HepG2 (cell line): ENCODE measurements at regions not wholly inside any gene's neighbourhood (a gene's known extent, or its start where the extent isn't known, plus 50 kb on each side); places are given as distances from the start of the nearest gene placed in this dataset.

Experiments used
- ATAC-seq: fragments of 200-7000 bp; cut with Tn5 transposase; 3 replicates; pipeline ENCODE4 v1.9.1; 2020; ENCODE audit warnings: mild to moderate bottlenecking, moderate library complexity
- BruUV-seq: library from RNA; stranded (reverse); fragments of 400-500 nt; replicated peaks from 2 replicates; lab custom pipeline; 2021; lab: Mats Ljungman, UMichigan
- CTCF ChIA-PET: fragments of 300-600 bp; formaldehyde crosslinking; extraction: SDS; loops from one replicate; lab custom pipeline; 2021; ENCODE audit warnings: low total read pairs, inconsistent platforms, low intra/inter-chr PET ratio; lab: Yijun Ruan, JAX
- POLR2A ChIA-PET: fragments of 350-600 bp; sonication (Branson Sonifier 250); formaldehyde crosslinking; loops from one replicate; lab custom pipeline; 2020; ENCODE audit warnings: antibody characterized with exemption, inconsistent platforms; lab: Yijun Ruan, JAX
- DNase-seq: peaks from one replicate; pipeline ENCODE4 v3.0.0-alpha.2; 2015; ENCODE audit warnings: low spot score
- FAIRE-seq: peaks from 3 replicates; lab custom pipeline; 2011; peaks lifted over from hg19 to GRCh38; lab: Jason Lieb, UNC
- H2AFZ ChIP-seq: one replicate; pipeline ENCODE4 v1.6.1; 2011; ENCODE audit warnings: low read length, inconsistent platforms
- H3K27ac ChIP-seq: fragments of 300-600 bp; 3 replicates; pipeline ENCODE4 v1.8.0; 2011; ENCODE audit warnings: mixed run types, mild to moderate bottlenecking, mixed read lengths, low read length, inconsistent platforms; ENCODE audit not compliant: insufficient read depth; ENCODE audit errors: extremely low read length
- H3K27me3 ChIP-seq, 2 experiments: fragments of 200-600 bp in 1 of 2; 2 replicates in 1 of 2; 3 replicates in 1 of 2; pipeline versions ENCODE4 v1.6.0 to v1.8.0; 2011; ENCODE audit warnings: low read length in 2 of 2, mild to moderate bottlenecking in 2 of 2, moderate library complexity in 2 of 2, inconsistent platforms in 1 of 2; ENCODE audit not compliant: insufficient read depth in 2 of 2, control insufficient read depth in 1 of 2
- H3K36me3 ChIP-seq, 2 experiments: fragments of 200-600 bp in 1 of 2; replicated peaks in 1 of 2; 2 replicates in 1 of 2; 3 replicates in 1 of 2; pipeline versions ENCODE4 v1.5.1 to v1.8.0; 2011; ENCODE audit warnings: low read length in 2 of 2, inconsistent platforms in 1 of 2; ENCODE audit not compliant: insufficient read depth in 2 of 2, control insufficient read depth in 1 of 2
- H3K4me1 ChIP-seq: 2 replicates; pipeline ENCODE4 v1.5.1; 2012; ENCODE audit warnings: low read length, inconsistent platforms; ENCODE audit not compliant: insufficient read depth
- H3K4me2 ChIP-seq: 2 replicates; pipeline ENCODE4 v1.6.0; 2011; ENCODE audit warnings: low read depth, low read length, inconsistent platforms
- H3K4me3 ChIP-seq, 3 experiments: fragments of 200-600 bp in 1 of 3; sonication (generic), shearing (Covaris generic) in 1 of 3; replicated peaks in 1 of 3; 2 replicates each; pipeline ENCODE4 v1.5.1; 2011 to 2016; ENCODE audit warnings: low read length in 3 of 3, inconsistent platforms in 2 of 3, low read depth in 2 of 3, mild to moderate bottlenecking in 2 of 3, control low read depth in 1 of 3, mixed read lengths in 1 of 3; ENCODE audit not compliant: insufficient read depth in 1 of 3
- H3K79me2 ChIP-seq: one replicate; pipeline ENCODE4 v1.6.1; 2011; ENCODE audit warnings: low read length, inconsistent platforms; ENCODE audit not compliant: insufficient read depth
- H3K9ac ChIP-seq: 2 replicates; pipeline ENCODE4 v1.6.0; 2011; ENCODE audit warnings: mild to moderate bottlenecking, low read depth, low read length, inconsistent platforms; ENCODE audit not compliant: insufficient read depth
- H3K9me3 ChIP-seq: 2 replicates; pipeline ENCODE4 v1.5.1; 2012; ENCODE audit warnings: mild to moderate bottlenecking, low read length
- H4K20me1 ChIP-seq: 2 replicates; pipeline ENCODE4 v1.6.0; 2011; ENCODE audit warnings: inconsistent platforms, mild to moderate bottlenecking, low read length, moderate library complexity; ENCODE audit not compliant: insufficient read depth
- HOXA9 ChIP-seq: sonication (generic); formaldehyde crosslinking; IDR thresholded peaks from 2 replicates; pipeline ENCODE4 v1.8.1; 2022; ENCODE audit warnings: missing genetic modification reagents, mild to moderate bottlenecking, moderate library complexity, borderline replicate concordance
- JUN ChIP-seq: sonication (generic); formaldehyde crosslinking; IDR thresholded peaks from 2 replicates; pipeline ENCODE4 v1.4.0; 2020; ENCODE audit warnings: mild to moderate bottlenecking, missing genetic modification reagents
- MAF1 ChIP-seq: sonication (generic); formaldehyde crosslinking; IDR thresholded peaks from 2 replicates; pipeline ENCODE4 v1.5.0; 2020; ENCODE audit warnings: missing genetic modification reagents, borderline replicate concordance
- MTF1 ChIP-seq: sonication (generic); formaldehyde crosslinking; IDR thresholded peaks from 2 replicates; pipeline ENCODE4 v1.5.0; 2020; ENCODE audit warnings: missing genetic modification reagents
- PRPF4 ChIP-seq: fragments of 200-400 bp; formaldehyde crosslinking; IDR thresholded peaks from 2 replicates; pipeline ENCODE4 v1.6.1; 2016; ENCODE audit warnings: low read length, low read depth; ENCODE audit not compliant: poor library complexity, severe bottlenecking
- SIN3B ChIP-seq: fragments of 150-350 bp; IDR thresholded peaks from 2 replicates; pipeline ENCODE4 v1.6.1; 2014; ENCODE audit warnings: low read length
- WIZ ChIP-seq: sonication (generic); formaldehyde crosslinking; IDR thresholded peaks from 2 replicates; pipeline ENCODE4 v1.5.1; 2020; ENCODE audit warnings: mild to moderate bottlenecking, missing genetic modification reagents
- XRCC5 ChIP-seq: fragments of 200-400 bp; formaldehyde crosslinking; optimal IDR thresholded peaks from 2 replicates; pipeline ENCODE3; 2017; ENCODE audit warnings: mild to moderate bottlenecking, low read length
- ZNF230 ChIP-seq: sonication (generic); formaldehyde crosslinking; IDR thresholded peaks from 2 replicates; pipeline ENCODE4 v1.4.0; 2020; ENCODE audit warnings: mild to moderate bottlenecking, missing genetic modification reagents
- ZNF343 ChIP-seq: sonication (generic); formaldehyde crosslinking; IDR thresholded peaks from 2 replicates; pipeline ENCODE4 v1.4.0; 2020; ENCODE audit warnings: mild to moderate bottlenecking, missing genetic modification reagents
- ZNF644 ChIP-seq: IDR thresholded peaks from 2 replicates; pipeline ENCODE4 v1.6.1; 2016; ENCODE audit warnings: low read depth
- ZNF766 ChIP-seq: sonication (generic); formaldehyde crosslinking; IDR thresholded peaks from 2 replicates; pipeline ENCODE4 v1.5.0; 2020; ENCODE audit warnings: missing genetic modification reagents, borderline replicate concordance
- ZNF879 ChIP-seq: sonication (generic); formaldehyde crosslinking; IDR thresholded peaks from 2 replicates; pipeline ENCODE4 v1.8.1; 2023; ENCODE audit warnings: missing genetic modification reagents
- ZSCAN30 ChIP-seq: sonication (generic); formaldehyde crosslinking; IDR thresholded peaks from 2 replicates; pipeline ENCODE4 v1.5.0; 2020; ENCODE audit warnings: mild to moderate bottlenecking, missing genetic modification reagents
- WGBS: methylation state at CpG from one replicate; pipeline ENCODE4 v1.1.6; 2017; ENCODE audit warnings: low lambda C conversion rate; 5-methylcytosine and 5-hydroxymethylcytosine counted together
- in situ Hi-C: cut with HindIII; loops from 2 replicates; pipeline ENCODE4 v1.10.0; 2017; ENCODE audit warnings: low pct_unique_long_range_greater_than_20kb; ENCODE audit not compliant: extremely low pct_ligation_motif_present
- intact Hi-C: fragments of 100-400 bp; cut with micrococcal nuclease; formaldehyde crosslinking; loops from one replicate; pipeline ENCODE4 v1.10.0; 2022; ENCODE audit not compliant: unreplicated experiment
- TF ChIP-seq, protein P1 (sequence below): sonication (generic); formaldehyde crosslinking; IDR thresholded peaks from 2 replicates; pipeline ENCODE4 v1.8.1; 2023; ENCODE audit warnings: missing genetic modification reagents, inconsistent platforms, borderline replicate concordance
- TF ChIP-seq, protein P2 (sequence below), 2 experiments: sonication (generic) in 1 of 2; formaldehyde crosslinking in 1 of 2; IDR thresholded peaks; 2 replicates each; pipeline versions ENCODE4 v1.5.1 to v1.6.1; 2011 to 2020; ENCODE audit warnings: borderline replicate concordance in 1 of 2, low read depth in 1 of 2, low read length in 1 of 2, mild to moderate bottlenecking in 1 of 2, missing genetic modification reagents in 1 of 2, moderate library complexity in 1 of 2
- TF ChIP-seq, protein P3 (sequence below): sonication (generic); formaldehyde crosslinking; IDR thresholded peaks from 2 replicates; pipeline ENCODE4 v1.4.0; 2020; ENCODE audit warnings: missing genetic modification reagents

DNA sequence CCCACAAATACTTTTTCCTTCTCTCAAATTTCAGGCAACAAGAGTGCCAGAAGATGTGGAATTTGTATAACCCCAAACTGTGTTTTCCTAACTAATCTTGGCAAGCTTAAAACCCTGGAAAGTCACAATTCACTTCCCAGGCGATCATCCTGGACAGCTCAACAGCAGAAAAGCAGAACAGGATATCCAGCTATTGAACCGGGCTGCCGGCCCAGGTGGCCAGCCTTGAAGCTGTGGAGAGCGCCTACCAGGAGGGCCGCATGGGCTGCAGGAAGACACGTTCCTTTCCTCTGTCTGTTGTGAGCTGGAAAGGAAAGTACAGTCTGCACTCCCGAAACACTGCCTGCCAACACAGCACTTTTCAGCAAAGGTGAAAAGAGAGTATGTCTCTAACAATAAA lies 719.7 kb upstream of the MARCKS start:
- no peak overlapping the region for H3K9ac ChIP-seq
- no peaks in the 10 kb centered on the region for H3K9me3 ChIP-seq
- H3K79me2 ChIP-seq, result no peaks in the 10 kb centered on the region
- FAIRE-seq (no peak), ATAC-seq (peak; percentile 70), DNase-seq (no peak)
- no peaks in the 10 kb centered on the region for H3K4me1 ChIP-seq
- H2AFZ ChIP-seq, result no peak overlapping the region
- no peak overlapping the region for H3K4me2 ChIP-seq
- TF ChIP-seq, protein P1, sequence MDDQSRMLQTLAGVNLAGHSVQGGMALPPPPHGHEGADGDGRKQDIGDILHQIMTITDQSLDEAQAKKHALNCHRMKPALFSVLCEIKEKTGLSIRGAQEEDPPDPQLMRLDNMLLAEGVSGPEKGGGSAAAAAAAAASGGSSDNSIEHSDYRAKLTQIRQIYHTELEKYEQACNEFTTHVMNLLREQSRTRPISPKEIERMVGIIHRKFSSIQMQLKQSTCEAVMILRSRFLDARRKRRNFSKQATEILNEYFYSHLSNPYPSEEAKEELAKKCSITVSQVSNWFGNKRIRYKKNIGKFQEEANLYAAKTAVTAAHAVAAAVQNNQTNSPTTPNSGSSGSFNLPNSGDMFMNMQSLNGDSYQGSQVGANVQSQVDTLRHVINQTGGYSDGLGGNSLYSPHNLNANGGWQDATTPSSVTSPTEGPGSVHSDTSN (CRISPR knock-in tag), result no peak
- TF ChIP-seq ZNF230 (CRISPR knock-in tag) (no peak), PRPF4 (no peak), ZNF879 (no peak), MTF1 (no peak), WIZ (CRISPR knock-in tag) (no peak), ZSCAN30 (CRISPR knock-in tag) (no peak), MAF1 (CRISPR knock-in tag) (no peak), HOXA9 (CRISPR knock-in tag) (no peak), ZNF343 (no peak), JUN (CRISPR knock-in tag) (no peak), XRCC5 (no peak), SIN3B (no peak), ZNF644 (no peak), ZNF766 (CRISPR knock-in tag) (no peak)
- TF ChIP-seq, protein P2, sequence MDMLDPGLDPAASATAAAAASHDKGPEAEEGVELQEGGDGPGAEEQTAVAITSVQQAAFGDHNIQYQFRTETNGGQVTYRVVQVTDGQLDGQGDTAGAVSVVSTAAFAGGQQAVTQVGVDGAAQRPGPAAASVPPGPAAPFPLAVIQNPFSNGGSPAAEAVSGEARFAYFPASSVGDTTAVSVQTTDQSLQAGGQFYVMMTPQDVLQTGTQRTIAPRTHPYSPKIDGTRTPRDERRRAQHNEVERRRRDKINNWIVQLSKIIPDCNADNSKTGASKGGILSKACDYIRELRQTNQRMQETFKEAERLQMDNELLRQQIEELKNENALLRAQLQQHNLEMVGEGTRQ (IDR thresholded peaks at IDR 0.05; ENCODE audit: low read depth, low read length), result no peak
- TF ChIP-seq, protein P2 (CRISPR knock-in tag; IDR thresholded peaks at IDR 0.05; ENCODE audit: borderline replicate concordance), result no peak
- TF ChIP-seq, protein P3, sequence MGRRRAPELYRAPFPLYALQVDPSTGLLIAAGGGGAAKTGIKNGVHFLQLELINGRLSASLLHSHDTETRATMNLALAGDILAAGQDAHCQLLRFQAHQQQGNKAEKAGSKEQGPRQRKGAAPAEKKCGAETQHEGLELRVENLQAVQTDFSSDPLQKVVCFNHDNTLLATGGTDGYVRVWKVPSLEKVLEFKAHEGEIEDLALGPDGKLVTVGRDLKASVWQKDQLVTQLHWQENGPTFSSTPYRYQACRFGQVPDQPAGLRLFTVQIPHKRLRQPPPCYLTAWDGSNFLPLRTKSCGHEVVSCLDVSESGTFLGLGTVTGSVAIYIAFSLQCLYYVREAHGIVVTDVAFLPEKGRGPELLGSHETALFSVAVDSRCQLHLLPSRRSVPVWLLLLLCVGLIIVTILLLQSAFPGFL (CRISPR knock-in tag), result no peak
- H3K27ac ChIP-seq, result no peak overlapping the region
- intact Hi-C loops (no loop called here), in situ Hi-C loops (no loop called here)
- ChIA-PET CTCF (no interaction called here), POLR2A (no interaction called here)
- H3K36me3 ChIP-seq, result no peaks in the 10 kb centered on the region
- no TSS peak for BruUV-seq
- no peak overlapping the region for H3K4me3 ChIP-seq
- no peaks in the 10 kb centered on the region for H4K20me1 ChIP-seq
- 18% methylated on average over 7 of the region's 7 CpGs for whole genome bisulfite sequencing
- no peaks in the 10 kb centered on the region for H3K27me3 ChIP-seq
